ENCODE measurements at regions not wholly inside any gene's neighbourhood (a gene's known extent, or its start where the extent isn't known, plus 50 kb on each side); places are given as distances from the start of the nearest gene placed in this dataset.

GRCh38 chr1:164086832-164087231 lies 472.2 kb upstream of the PBX1 start:
- TF ChIP-seq CTCF (conservative IDR thresholded peaks at IDR 0.05; ENCODE audit: low read depth, low read length) (no peak), POLR2A (IDR thresholded peaks at IDR 0.05; ENCODE audit: low read depth, low read length) (no peak), RFX5 (IDR thresholded peaks at IDR 0.05; ENCODE audit: low read depth, low read length) (no peak), CEBPB (IDR thresholded peaks at IDR 0.05; ENCODE audit: low read depth, low read length) (no peak), MAFK (IDR thresholded peaks at IDR 0.05; ENCODE audit: low read depth, low read length) (no peak), RCOR1 (IDR thresholded peaks at IDR 0.05; ENCODE audit: insufficient replicate concordance, low read length) (no peak), RAD21 (IDR thresholded peaks at IDR 0.05; ENCODE audit: low read length) (no peak)

Measured in IMR-90 (cell line).